Fibroblast of lung (primary cell): ENCODE measurements at regions not wholly inside any gene's neighbourhood (a gene's known extent, or its start where the extent isn't known, plus 50 kb on each side); places are given as distances from the start of the nearest gene placed in this dataset.

Source experiments
- DNase-seq, 2 donors: peaks; one replicate each; pipeline versions ENCODE4 v3.0.0 to v3.0.0-alpha.2; 2010; ENCODE audit warnings: low read depth in 2 of 2
- H2AFZ ChIP-seq: 2 replicates; pipeline ENCODE4 v1.5.1; 2012; ENCODE audit warnings: low read length, control low read depth, inconsistent platforms
- H3K27ac ChIP-seq: 2 replicates; pipeline ENCODE4 v1.5.1; 2011; ENCODE audit warnings: low read length, control low read depth; ENCODE audit not compliant: insufficient read depth
- H3K27me3 ChIP-seq: 2 replicates; pipeline ENCODE4 v1.5.1; 2011; ENCODE audit warnings: mild to moderate bottlenecking, low read length; ENCODE audit not compliant: control insufficient read depth, insufficient read depth
- H3K36me3 ChIP-seq: 2 replicates; pipeline ENCODE4 v1.5.1; 2011; ENCODE audit warnings: low read length; ENCODE audit not compliant: control insufficient read depth, insufficient read depth
- H3K4me1 ChIP-seq: 2 replicates; pipeline ENCODE4 v1.5.1; 2011; ENCODE audit warnings: low read length; ENCODE audit not compliant: control insufficient read depth, insufficient read depth; ENCODE audit errors: extremely low read depth
- H3K4me2 ChIP-seq: 2 replicates; pipeline ENCODE4 v1.5.1; 2011; ENCODE audit warnings: low read length, control low read depth; ENCODE audit not compliant: insufficient read depth; ENCODE audit errors: extremely low read depth
- H3K4me3 ChIP-seq, 4 experiments: fragments of 200-600 bp in 1 of 4; sonication (generic) in 1 of 4; replicated peaks in 1 of 4; 2 replicates each; pipeline ENCODE4 v1.5.1; 2011 to 2016; ENCODE audit warnings: low read length in 4 of 4, low read depth in 3 of 4, mild to moderate bottlenecking in 3 of 4, control low read depth in 2 of 4, inconsistent platforms in 1 of 4, mixed read lengths in 1 of 4; ENCODE audit not compliant: insufficient read depth in 1 of 4; ENCODE audit errors: control extremely low read depth in 1 of 4
- H3K79me2 ChIP-seq: 2 replicates; pipeline ENCODE4 v1.5.1; 2012; ENCODE audit warnings: mild to moderate bottlenecking, low read length, inconsistent platforms; ENCODE audit not compliant: control insufficient read depth, insufficient read depth
- H3K9ac ChIP-seq: 2 replicates; pipeline ENCODE4 v1.5.1; 2011; ENCODE audit warnings: mild to moderate bottlenecking, low read length, control low read depth; ENCODE audit not compliant: insufficient read depth
- H3K9me3 ChIP-seq: 2 replicates; pipeline ENCODE4 v1.5.1; 2012; ENCODE audit warnings: low read depth, low read length; ENCODE audit not compliant: control insufficient read depth, insufficient read depth
- H4K20me1 ChIP-seq: 2 replicates; pipeline ENCODE4 v1.5.1; 2011; ENCODE audit warnings: low read length; ENCODE audit not compliant: control insufficient read depth, insufficient read depth; ENCODE audit errors: extremely low read depth
- EZH2 ChIP-seq: IDR thresholded peaks from 2 replicates; pipeline ENCODE4 v1.5.1; 2012; ENCODE audit warnings: low read length, control low read depth, mild to moderate bottlenecking; ENCODE audit errors: missing control alignments
- TF ChIP-seq, protein P1 (sequence below), 2 donors: IDR thresholded peaks in 1 of 2; conservative IDR thresholded peaks in 1 of 2; 1 replicate in 1 of 2; 2 replicates in 1 of 2; pipeline ENCODE4 v1.5.1; 2011 to 2012; ENCODE audit warnings: low read length in 2 of 2, control low read depth in 1 of 2, inconsistent platforms in 1 of 2, low read depth in 1 of 2, mild to moderate bottlenecking in 1 of 2

DNA sequence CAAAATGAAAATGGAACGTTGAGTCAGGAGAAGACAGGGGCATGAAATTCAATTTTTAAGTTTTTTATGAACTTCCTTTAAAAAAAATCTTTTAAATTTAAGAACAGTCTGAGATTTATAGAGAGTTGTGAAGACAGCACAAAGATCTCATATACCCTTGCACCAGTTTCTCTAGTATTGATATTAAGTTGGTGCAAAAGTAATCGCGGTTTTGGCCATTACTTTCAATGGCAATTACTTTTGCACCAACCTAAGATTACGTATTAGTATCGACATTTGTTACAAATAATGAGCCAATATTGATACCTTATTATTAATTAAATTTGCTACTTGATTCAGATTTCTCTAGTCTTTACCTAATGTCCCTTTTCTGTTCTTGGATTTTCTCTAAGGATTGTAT lies 684.4 kb upstream of the CDH8 start:
- no peak for DNase-seq
- Histone ChIP-seq H3K79me2 (no peaks in the 10 kb centered on the region), H3K4me1 (no peaks in the 10 kb centered on the region), H3K4me3 (no peak overlapping the region), H3K27ac (no peak overlapping the region), H3K4me2 (no peak overlapping the region), H3K36me3 (no peaks in the 10 kb centered on the region), H3K9me3 (no peaks in the 10 kb centered on the region), H3K27me3 (no peaks in the 10 kb centered on the region), H3K9ac (no peak overlapping the region), H2AFZ (no peak overlapping the region), H4K20me1 (no peaks in the 10 kb centered on the region)
- TF ChIP-seq, protein P1, sequence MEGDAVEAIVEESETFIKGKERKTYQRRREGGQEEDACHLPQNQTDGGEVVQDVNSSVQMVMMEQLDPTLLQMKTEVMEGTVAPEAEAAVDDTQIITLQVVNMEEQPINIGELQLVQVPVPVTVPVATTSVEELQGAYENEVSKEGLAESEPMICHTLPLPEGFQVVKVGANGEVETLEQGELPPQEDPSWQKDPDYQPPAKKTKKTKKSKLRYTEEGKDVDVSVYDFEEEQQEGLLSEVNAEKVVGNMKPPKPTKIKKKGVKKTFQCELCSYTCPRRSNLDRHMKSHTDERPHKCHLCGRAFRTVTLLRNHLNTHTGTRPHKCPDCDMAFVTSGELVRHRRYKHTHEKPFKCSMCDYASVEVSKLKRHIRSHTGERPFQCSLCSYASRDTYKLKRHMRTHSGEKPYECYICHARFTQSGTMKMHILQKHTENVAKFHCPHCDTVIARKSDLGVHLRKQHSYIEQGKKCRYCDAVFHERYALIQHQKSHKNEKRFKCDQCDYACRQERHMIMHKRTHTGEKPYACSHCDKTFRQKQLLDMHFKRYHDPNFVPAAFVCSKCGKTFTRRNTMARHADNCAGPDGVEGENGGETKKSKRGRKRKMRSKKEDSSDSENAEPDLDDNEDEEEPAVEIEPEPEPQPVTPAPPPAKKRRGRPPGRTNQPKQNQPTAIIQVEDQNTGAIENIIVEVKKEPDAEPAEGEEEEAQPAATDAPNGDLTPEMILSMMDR (conservative IDR thresholded peaks at IDR 0.05 in 1 of 2, IDR thresholded peaks at IDR 0.05 in 1 of 2; ENCODE audit: low read depth in 1 of 2, low read length in 2 of 2): no peak
- no peak for TF ChIP-seq EZH2

- DNase-seq: no peak
- no peak for TF ChIP-seq EZH2
- TF ChIP-seq, protein P1 (conservative IDR thresholded peaks at IDR 0.05 in 1 of 2, IDR thresholded peaks at IDR 0.05 in 1 of 2; ENCODE audit: low read depth in 1 of 2, low read length in 2 of 2): no peak
- no peak overlapping the region for H3K27ac ChIP-seq
Observed at GRCh38 chr16:62717026-62717425, 680.8 kb upstream of the CDH8 start.

GRCh38 chr16:62715701-62716100 lies 679.5 kb upstream of the CDH8 start:
- H2AFZ ChIP-seq: no peak overlapping the region
- no peak overlapping the region for H3K4me3 ChIP-seq
- no peak for DNase-seq
- no peak overlapping the region for H3K27ac ChIP-seq
- no peaks in the 10 kb centered on the region for H3K79me2 ChIP-seq
- no peaks in the 10 kb centered on the region for H3K9me3 ChIP-seq
- H4K20me1 ChIP-seq: no peaks in the 10 kb centered on the region
- no peak overlapping the region for H3K9ac ChIP-seq
- H3K4me2 ChIP-seq: no peak overlapping the region
- H3K27me3 ChIP-seq: no peaks in the 10 kb centered on the region
- no peaks in the 10 kb centered on the region for H3K36me3 ChIP-seq
- H3K4me1 ChIP-seq: no peaks in the 10 kb centered on the region
- TF ChIP-seq, protein P1 (conservative IDR thresholded peaks at IDR 0.05 in 1 of 2, IDR thresholded peaks at IDR 0.05 in 1 of 2; ENCODE audit: low read depth in 1 of 2, low read length in 2 of 2): no peak
- no peak for TF ChIP-seq EZH2

More at GRCh38 chr16:62717026-62717425, 680.8 kb upstream of the CDH8 start:
- H4K20me1 ChIP-seq: no peaks in the 10 kb centered on the region
- H3K9me3 ChIP-seq: no peaks in the 10 kb centered on the region
- H3K79me2 ChIP-seq: no peaks in the 10 kb centered on the region
- H3K27me3 ChIP-seq: no peaks in the 10 kb centered on the region
- H3K9ac ChIP-seq: no peak overlapping the region
- H3K4me2 ChIP-seq: no peak overlapping the region
- no peaks in the 10 kb centered on the region for H3K36me3 ChIP-seq
- no peak overlapping the region for H3K4me3 ChIP-seq
- no peaks in the 10 kb centered on the region for H3K4me1 ChIP-seq
- no peak overlapping the region for H2AFZ ChIP-seq
